K562 (cell line): ENCODE measurements at regions not wholly inside any gene's neighbourhood (a gene's known extent, or its start where the extent isn't known, plus 50 kb on each side); places are given as distances from the start of the nearest gene placed in this dataset.
A peak's percentile ranks its signal among the peaks of the same experiment; 100 is the strongest.

Source experiments
- ATAC-seq: fragments of 200-7000 bp; cut with Tn5 transposase; 3 replicates; pipeline ENCODE4 v1.9.1; 2020; ENCODE audit warnings: moderate library complexity
- BruUV-seq: library from RNA; stranded (reverse); fragments of 400-500 nt; replicated peaks from 2 replicates; lab custom pipeline; 2021; lab: Mats Ljungman, UMichigan
- CTCF ChIA-PET: fragments of 300-600 bp; formaldehyde crosslinking; extraction: SDS; loops from one replicate; lab custom pipeline; 2021; ENCODE audit warnings: low intra/inter-chr PET ratio; lab: Yijun Ruan, JAX
- POLR2A ChIA-PET: fragments of 300-600, 350-650 bp; sonication (Branson Sonifier 250); formaldehyde crosslinking; extraction: SDS; loops from one replicate; lab custom pipeline; 2021; ENCODE audit warnings: antibody characterized with exemption, inconsistent platforms; lab: Yijun Ruan, JAX
- DNase-seq, 4 experiments: peaks; one replicate each; pipeline versions ENCODE4 v3.0.0 to v3.0.0-alpha.2; 2011 to 2018; ENCODE audit warnings: low spot score in 3 of 4, mixed read lengths in 3 of 4; ENCODE audit errors: extremely low read depth in 1 of 4
- FAIRE-seq: peaks from 2 replicates; lab custom pipeline; 2011; peaks lifted over from hg19 to GRCh38; lab: Jason Lieb, UNC
- H2AFZ ChIP-seq: 2 replicates; pipeline ENCODE4 v1.6.0; 2011; ENCODE audit warnings: low read depth, low read length, control low read depth, inconsistent platforms
- H3K27ac ChIP-seq: fragments of 200-600 bp; 3 replicates; pipeline ENCODE4 v1.8.0; 2011; ENCODE audit warnings: low read depth, mild to moderate bottlenecking, control low read depth, inconsistent platforms, low read length, moderate library complexity, mixed read lengths; ENCODE audit errors: extremely low read depth
- H3K27me3 ChIP-seq, 2 experiments: fragments of 300-600 bp in 1 of 2; 2 replicates in 1 of 2; 3 replicates in 1 of 2; pipeline versions ENCODE4 v1.6.0 to v1.8.0; 2011; ENCODE audit warnings: inconsistent platforms in 2 of 2, low read length in 2 of 2, mild to moderate bottlenecking in 1 of 2, mixed read lengths in 1 of 2, moderate library complexity in 1 of 2; ENCODE audit not compliant: control insufficient read depth in 2 of 2, insufficient read depth in 2 of 2
- H3K36me3 ChIP-seq: fragments of 300-600 bp; 3 replicates; pipeline ENCODE4 v1.8.0; 2011; ENCODE audit warnings: mild to moderate bottlenecking, low read length, inconsistent platforms; ENCODE audit not compliant: control insufficient read depth, insufficient read depth
- H3K4me1 ChIP-seq, 2 experiments: fragments of 200-600 bp in 1 of 2; replicated peaks in 1 of 2; 2 replicates in 1 of 2; 3 replicates in 1 of 2; pipeline versions ENCODE4 v1.5.1 to v1.8.0; 2011; ENCODE audit warnings: inconsistent platforms in 2 of 2, low read length in 2 of 2, mild to moderate bottlenecking in 1 of 2, mixed read lengths in 1 of 2, moderate library complexity in 1 of 2; ENCODE audit not compliant: control insufficient read depth in 2 of 2, insufficient read depth in 2 of 2
- H3K4me2 ChIP-seq: 2 replicates; pipeline ENCODE4 v1.6.1; 2011; ENCODE audit warnings: low read length, control low read depth, inconsistent platforms, mixed read lengths; ENCODE audit not compliant: insufficient read depth
- H3K4me3 ChIP-seq: fragments of 200-600 bp; sonication (generic), shearing (Covaris generic); 2 replicates; pipeline ENCODE4 v1.5.1; 2016; ENCODE audit warnings: control low read depth, inconsistent platforms
- H3K79me2 ChIP-seq: fragments of 200-600 bp; 3 replicates; pipeline ENCODE4 v1.8.0; 2011; ENCODE audit warnings: low read length, inconsistent platforms; ENCODE audit not compliant: control insufficient read depth, insufficient read depth
- H3K9ac ChIP-seq, 2 experiments: 2 replicates each; pipeline versions ENCODE4 v1.6.0 to v1.6.1; 2011; ENCODE audit warnings: low read depth in 2 of 2, low read length in 2 of 2, control low read depth in 1 of 2, inconsistent platforms in 1 of 2, mild to moderate bottlenecking in 1 of 2, mixed read lengths in 1 of 2; ENCODE audit not compliant: insufficient read depth in 1 of 2
- H3K9me1 ChIP-seq: one replicate; pipeline ENCODE4 v1.6.0; 2011; ENCODE audit warnings: inconsistent platforms, mild to moderate bottlenecking, low read length, moderate library complexity; ENCODE audit not compliant: control insufficient read depth, insufficient read depth
- H3K9me3 ChIP-seq: replicated peaks from 2 replicates; pipeline ENCODE4 v1.5.1; 2011; ENCODE audit warnings: low read depth, low read length, inconsistent platforms; ENCODE audit not compliant: control insufficient read depth, insufficient read depth
- H4K20me1 ChIP-seq: replicated peaks from 2 replicates; pipeline ENCODE4 v1.6.1; 2011; ENCODE audit warnings: low read length, inconsistent platforms, mixed read lengths; ENCODE audit not compliant: control insufficient read depth, insufficient read depth
- ADNP ChIP-seq: fragments of 200-800 bp; sonication (Bioruptor generic); IDR thresholded peaks from 2 replicates; pipeline ENCODE4 v1.6.1; 2016; ENCODE audit warnings: missing genetic modification characterization, missing compliant biosample characterization
- BACH1 ChIP-seq: fragments of 200-800 bp; sonication (Bioruptor generic); IDR thresholded peaks from 2 replicates; pipeline ENCODE4 v1.6.1; 2016; ENCODE audit warnings: missing genetic modification characterization, missing compliant biosample characterization
- BCOR ChIP-seq: fragments of 450-650 bp; IDR thresholded peaks from 2 replicates; pipeline ENCODE4 v1.6.1; 2016
- CBX1 ChIP-seq: sonication (generic); IDR thresholded peaks from 2 replicates; pipeline ENCODE4 v1.6.1; 2016; ENCODE audit warnings: antibody characterized with exemption, low read depth, mild to moderate bottlenecking
- HDAC2 ChIP-seq: fragments of 450-650 bp; IDR thresholded peaks from 2 replicates; pipeline ENCODE4 v1.6.1; 2016; ENCODE audit warnings: mild to moderate bottlenecking
- RBM25 ChIP-seq: fragments of 200-400 bp; formaldehyde crosslinking; IDR thresholded peaks from 2 replicates; pipeline ENCODE4 v1.6.1; 2018; ENCODE audit warnings: low read length, low read depth, moderate library complexity; ENCODE audit not compliant: severe bottlenecking
- SMAD4 ChIP-seq: fragments of 250-450 bp; sonication (Bioruptor Pico); conservative IDR thresholded peaks from 2 replicates; pipeline ENCODE4 v1.8.0; 2021; ENCODE audit warnings: inconsistent platforms, mild to moderate bottlenecking, moderate library complexity
- ZFP36 ChIP-seq: fragments of 150-350 bp; IDR thresholded peaks from 2 replicates; pipeline ENCODE4 v1.6.1; 2018; ENCODE audit warnings: low read length, low read depth; ENCODE audit not compliant: partially characterized antibody
- ZKSCAN8 ChIP-seq: fragments of 200-800 bp; sonication (Bioruptor generic); IDR thresholded peaks from 2 replicates; pipeline ENCODE4 v1.6.1; 2016; ENCODE audit warnings: missing genetic modification characterization, missing compliant biosample characterization
- ZNF174 ChIP-seq: fragments of 250-450 bp; sonication (Bioruptor Pico); IDR thresholded peaks from 2 replicates; pipeline ENCODE4 v1.4.0; 2020; ENCODE audit warnings: mild to moderate bottlenecking
- in situ Hi-C: fragments of 300-500 bp; cut with MboI; formaldehyde crosslinking; loops from 4 replicates; pipeline ENCODE4 v1.15.0; 2018; ENCODE audit warnings: inconsistent platforms, mixed read lengths
- intact Hi-C: fragments of 100-400 bp; cut with micrococcal nuclease; formaldehyde crosslinking; loops from 2 replicates; pipeline ENCODE4 v1.14.2; 2022
- TF ChIP-seq, protein P1 (sequence below): sonication (generic); formaldehyde crosslinking; IDR thresholded peaks from 2 replicates; pipeline ENCODE4 v1.8.1; 2023; ENCODE audit warnings: mild to moderate bottlenecking, missing genetic modification reagents
- TF ChIP-seq, protein P2 (sequence below): fragments of 450-650 bp; IDR thresholded peaks from 2 replicates; pipeline ENCODE4 v1.6.1; 2017; ENCODE audit warnings: mild to moderate bottlenecking, moderate library complexity

DNA sequence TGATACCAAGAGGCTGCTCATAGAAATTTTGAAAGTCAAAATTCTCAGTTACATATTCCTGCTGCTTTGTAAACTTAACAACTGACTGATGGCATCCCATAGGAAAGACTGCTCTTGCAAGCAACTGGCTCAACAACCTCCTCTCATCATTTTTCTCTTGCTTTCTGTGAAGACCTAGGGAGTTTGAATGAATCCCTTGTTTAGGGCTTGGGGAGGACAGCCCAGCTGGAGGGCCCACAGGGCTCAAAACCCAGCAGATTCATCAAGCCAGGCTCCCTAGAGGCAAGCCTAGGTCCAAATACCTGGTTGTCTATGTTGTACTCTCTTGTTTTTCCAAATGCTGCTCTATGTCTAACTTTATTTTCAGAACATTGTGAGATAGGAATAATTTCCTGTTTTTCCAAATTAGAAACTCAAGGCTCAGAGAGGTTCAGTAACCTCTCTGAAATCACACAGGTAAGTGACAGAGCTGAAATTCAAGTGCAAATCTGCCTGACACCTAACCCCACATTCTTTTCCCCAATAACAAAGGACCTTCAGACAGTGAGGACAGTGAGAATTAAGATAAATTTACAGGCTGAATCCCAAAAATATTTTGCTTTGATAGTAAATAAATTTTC lies 558.9 kb upstream of the KLF4 start:
- in situ Hi-C loops = no loop called here
- BruUV-seq = no TSS peak
- Histone ChIP-seq H3K79me2 (no peaks in the 10 kb centered on the region), H3K4me2 (no peak overlapping the region), H3K36me3 (no peaks in the 10 kb centered on the region), H3K27me3 (no peaks in the 10 kb centered on the region), H3K4me1 (peaks cover 0 to 23% of the 10 kb centered on the region in 2 experiments; a peak in 3 of 5 replicates), H3K27ac (no peak overlapping the region), H3K9ac (no peak overlapping the region), H3K9me3 (no peaks in the 10 kb centered on the region; the same call in 1 of the 2 replicates), H3K4me3 (no peak overlapping the region), H3K9me1 (no peaks in the 10 kb centered on the region), H2AFZ (0 out of 2 replicates have a peak overlapping the region, but pooled peaks have one; percentile 69), H4K20me1 (no peaks in the 10 kb centered on the region)
- FAIRE-seq (no peak), DNase-seq (no peak), ATAC-seq (no peak)
- peak; percentile 60; the same call in 1 of the 2 replicates for TF ChIP-seq HDAC2
- TF ChIP-seq ZFP36 = peak; percentile 67
- TF ChIP-seq, protein P1, sequence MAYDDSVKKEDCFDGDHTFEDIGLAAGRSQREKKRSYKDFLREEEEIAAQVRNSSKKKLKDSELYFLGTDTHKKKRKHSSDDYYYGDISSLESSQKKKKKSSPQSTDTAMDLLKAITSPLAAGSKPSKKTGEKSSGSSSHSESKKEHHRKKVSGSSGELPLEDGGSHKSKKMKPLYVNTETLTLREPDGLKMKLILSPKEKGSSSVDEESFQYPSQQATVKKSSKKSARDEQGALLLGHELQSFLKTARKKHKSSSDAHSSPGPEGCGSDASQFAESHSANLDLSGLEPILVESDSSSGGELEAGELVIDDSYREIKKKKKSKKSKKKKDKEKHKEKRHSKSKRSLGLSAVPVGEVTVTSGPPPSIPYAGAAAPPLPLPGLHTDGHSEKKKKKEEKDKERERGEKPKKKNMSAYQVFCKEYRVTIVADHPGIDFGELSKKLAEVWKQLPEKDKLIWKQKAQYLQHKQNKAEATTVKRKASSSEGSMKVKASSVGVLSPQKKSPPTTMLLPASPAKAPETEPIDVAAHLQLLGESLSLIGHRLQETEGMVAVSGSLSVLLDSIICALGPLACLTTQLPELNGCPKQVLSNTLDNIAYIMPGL (CRISPR knock-in tag) = no peak
- 0 out of 2 replicates have a peak, but pooled peaks have one; percentile 31 for TF ChIP-seq BACH1 (tag)
- TF ChIP-seq ADNP (tag) = peak; percentile 45; the same call in 1 of the 2 replicates
- 0 out of 2 replicates have a peak, but pooled peaks have one; percentile 14 for TF ChIP-seq SMAD4
- TF ChIP-seq, protein P2, sequence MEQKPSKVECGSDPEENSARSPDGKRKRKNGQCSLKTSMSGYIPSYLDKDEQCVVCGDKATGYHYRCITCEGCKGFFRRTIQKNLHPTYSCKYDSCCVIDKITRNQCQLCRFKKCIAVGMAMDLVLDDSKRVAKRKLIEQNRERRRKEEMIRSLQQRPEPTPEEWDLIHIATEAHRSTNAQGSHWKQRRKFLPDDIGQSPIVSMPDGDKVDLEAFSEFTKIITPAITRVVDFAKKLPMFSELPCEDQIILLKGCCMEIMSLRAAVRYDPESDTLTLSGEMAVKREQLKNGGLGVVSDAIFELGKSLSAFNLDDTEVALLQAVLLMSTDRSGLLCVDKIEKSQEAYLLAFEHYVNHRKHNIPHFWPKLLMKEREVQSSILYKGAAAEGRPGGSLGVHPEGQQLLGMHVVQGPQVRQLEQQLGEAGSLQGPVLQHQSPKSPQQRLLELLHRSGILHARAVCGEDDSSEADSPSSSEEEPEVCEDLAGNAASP = no peak
- 0 out of 2 replicates have a peak, but pooled peaks have one; percentile 18 for TF ChIP-seq CBX1
- TF ChIP-seq RBM25 = peak; percentile 96
- 0 out of 2 replicates have a peak, but pooled peaks have one; percentile 31 for TF ChIP-seq ZKSCAN8 (CRISPR knock-in tag)
- TF ChIP-seq ZNF174 = no peak
- TF ChIP-seq BCOR = peak; percentile 89; the same call in 1 of the 2 replicates
- intact Hi-C loops = no loop called here
- CTCF ChIA-PET = no interaction called here
- POLR2A ChIA-PET = interaction anchor here (1.4 kb wide), 1 partner anchor 9 kb away, joined by 4 read pairs; no protein-coding TSS in a partner anchor
